Ectodermal cell (in vitro differentiated cells): ENCODE measurements at regions not wholly inside any gene's neighbourhood (a gene's known extent, or its start where the extent isn't known, plus 50 kb on each side); places are given as distances from the start of the nearest gene placed in this dataset.

Experiments used
- H3K27ac ChIP-seq: 2 replicates; pipeline ENCODE4 v1.7.0; 2013; ENCODE audit warnings: mild to moderate bottlenecking, low read depth, low read length; ENCODE audit not compliant: insufficient read depth, poor library complexity, severe bottlenecking
- H3K27me3 ChIP-seq: 2 replicates; pipeline ENCODE4 v1.7.0; 2013; ENCODE audit warnings: mild to moderate bottlenecking, low read length; ENCODE audit not compliant: insufficient read depth, control insufficient read depth, poor library complexity, severe bottlenecking
- H3K36me3 ChIP-seq: one replicate; pipeline ENCODE4 v1.7.0; 2013; ENCODE audit warnings: low read length; ENCODE audit not compliant: control insufficient read depth, insufficient read depth
- H3K4me1 ChIP-seq: one replicate; pipeline ENCODE4 v1.7.0; 2013; ENCODE audit warnings: low read length; ENCODE audit not compliant: control insufficient read depth, insufficient read depth
- H3K4me3 ChIP-seq: 2 replicates; pipeline ENCODE4 v1.7.0; 2013; ENCODE audit warnings: low read depth, low read length, control low read depth; ENCODE audit not compliant: insufficient read depth
- H3K9me3 ChIP-seq: 2 replicates; pipeline ENCODE4 v1.7.0; 2013; ENCODE audit warnings: mild to moderate bottlenecking, low read length, moderate library complexity; ENCODE audit not compliant: control insufficient read depth
- WGBS, 2 experiments: methylation state at CpG; one replicate each; pipeline ENCODE4 v1.1.7; 2013; ENCODE audit warnings: missing lambda C conversion rate in 2 of 2; 5-methylcytosine and 5-hydroxymethylcytosine counted together

DNA sequence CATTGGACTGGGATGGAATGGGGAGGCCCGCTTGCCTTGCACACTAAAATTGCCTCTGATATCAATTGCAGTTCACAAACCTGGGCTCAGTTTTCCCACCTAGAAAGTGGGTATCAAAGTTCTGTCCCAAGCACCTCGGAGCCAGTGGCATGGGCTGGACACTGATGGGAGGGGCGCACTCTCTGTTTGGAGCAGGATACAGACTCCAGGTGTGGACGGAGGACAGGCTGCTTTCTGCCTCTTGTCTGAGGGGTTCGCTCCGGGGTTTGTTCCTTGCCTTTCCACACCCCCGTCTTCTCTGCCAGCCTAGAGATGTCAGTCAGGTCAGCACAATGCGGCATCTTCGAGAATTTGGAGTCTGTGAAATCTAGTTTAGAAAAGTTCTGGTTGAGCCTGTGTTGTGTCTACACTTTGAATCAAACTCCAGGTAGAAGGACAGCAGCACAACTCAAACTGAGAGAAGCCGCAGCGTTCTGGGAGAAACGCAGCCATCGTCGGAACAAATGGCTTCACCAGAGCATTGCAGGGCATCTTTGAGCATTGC is 141.9 kb downstream of the TEX29 start:
- H3K4me3 ChIP-seq, result no peak overlapping the region
- 89 to 90% methylated on average over 14 of the region's 14 CpGs for WGBS, 2 experiments
- no peak overlapping the region for H3K27ac ChIP-seq
- no peaks in the 10 kb centered on the region for H3K36me3 ChIP-seq
- no peaks in the 10 kb centered on the region for H3K27me3 ChIP-seq
- H3K9me3 ChIP-seq, result no peaks in the 10 kb centered on the region
- no peaks in the 10 kb centered on the region for H3K4me1 ChIP-seq

DNA sequence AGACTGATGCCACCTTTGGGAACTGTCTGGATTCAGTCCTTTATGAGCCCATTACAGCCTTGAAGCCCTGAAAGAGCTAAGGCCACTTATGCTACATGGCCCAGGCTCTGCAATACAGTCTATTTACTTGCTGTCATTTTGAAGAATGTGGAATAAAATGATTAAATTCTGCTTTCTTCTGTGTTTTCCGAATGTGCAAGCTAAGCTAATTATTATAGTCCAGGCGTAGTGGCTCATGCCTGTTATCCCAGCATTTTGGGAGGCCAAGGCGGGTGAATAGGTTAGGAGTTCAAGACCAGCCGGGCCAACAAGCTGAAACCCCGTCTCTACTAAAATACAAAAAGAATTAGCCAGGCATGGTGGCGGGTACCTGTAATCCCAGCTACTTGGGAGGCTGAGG is 142.5 kb downstream of the TEX29 start:
- H3K4me3 ChIP-seq, result no peak overlapping the region
- H3K27me3 ChIP-seq, result no peaks in the 10 kb centered on the region
- H3K36me3 ChIP-seq, result no peaks in the 10 kb centered on the region
- H3K4me1 ChIP-seq, result no peaks in the 10 kb centered on the region
- 93 to 95% methylated on average over 6 of the region's 6 CpGs for WGBS, 2 experiments
- H3K27ac ChIP-seq, result no peak overlapping the region
- no peaks in the 10 kb centered on the region for H3K9me3 ChIP-seq

DNA sequence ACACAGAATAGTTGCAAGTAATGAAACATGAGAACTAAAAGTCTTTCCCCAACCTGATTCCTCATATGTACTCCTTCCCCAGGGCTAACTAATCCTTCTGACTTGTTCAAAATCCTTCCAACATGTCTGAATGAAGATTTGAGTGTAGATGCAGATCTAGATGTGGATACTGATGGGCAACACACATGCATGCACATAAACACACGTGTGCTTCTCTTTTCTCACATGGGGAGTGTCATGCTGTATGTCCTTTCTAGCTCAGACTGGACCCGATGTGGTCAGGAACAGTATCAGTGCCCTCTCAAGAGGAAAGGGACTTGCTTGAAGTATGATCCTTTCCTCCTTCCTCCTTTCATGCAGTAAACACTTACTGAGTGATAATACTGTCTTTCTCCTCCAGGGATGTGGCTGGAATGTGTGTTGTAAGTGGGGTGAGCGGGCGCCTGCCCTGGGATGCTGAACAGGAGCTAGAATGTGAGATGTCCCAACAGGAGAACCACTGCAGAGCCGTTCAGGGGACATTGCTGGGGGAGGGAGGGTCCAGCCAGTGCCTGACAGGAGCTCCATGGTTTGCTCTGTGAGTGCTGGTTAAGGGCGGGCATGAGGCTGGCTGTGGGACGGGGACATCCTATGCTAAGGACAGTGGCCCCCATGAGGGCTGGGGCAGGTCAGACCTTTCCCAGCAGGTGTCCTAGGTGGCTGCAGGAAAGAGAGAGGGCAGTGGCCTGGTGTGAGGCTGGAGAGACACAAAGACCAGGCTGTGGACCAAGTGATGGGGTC is 146.9 kb downstream of the TEX29 start:
- Histone ChIP-seq H3K9me3 (no peaks in the 10 kb centered on the region), H3K4me3 (no peak overlapping the region), H3K27ac (no peak overlapping the region), H3K27me3 (no peaks in the 10 kb centered on the region), H3K4me1 (no peaks in the 10 kb centered on the region), H3K36me3 (no peaks in the 10 kb centered on the region)
- WGBS, 2 experiments, result 88 to 92% methylated on average over 7 of the region's 7 CpGs

DNA sequence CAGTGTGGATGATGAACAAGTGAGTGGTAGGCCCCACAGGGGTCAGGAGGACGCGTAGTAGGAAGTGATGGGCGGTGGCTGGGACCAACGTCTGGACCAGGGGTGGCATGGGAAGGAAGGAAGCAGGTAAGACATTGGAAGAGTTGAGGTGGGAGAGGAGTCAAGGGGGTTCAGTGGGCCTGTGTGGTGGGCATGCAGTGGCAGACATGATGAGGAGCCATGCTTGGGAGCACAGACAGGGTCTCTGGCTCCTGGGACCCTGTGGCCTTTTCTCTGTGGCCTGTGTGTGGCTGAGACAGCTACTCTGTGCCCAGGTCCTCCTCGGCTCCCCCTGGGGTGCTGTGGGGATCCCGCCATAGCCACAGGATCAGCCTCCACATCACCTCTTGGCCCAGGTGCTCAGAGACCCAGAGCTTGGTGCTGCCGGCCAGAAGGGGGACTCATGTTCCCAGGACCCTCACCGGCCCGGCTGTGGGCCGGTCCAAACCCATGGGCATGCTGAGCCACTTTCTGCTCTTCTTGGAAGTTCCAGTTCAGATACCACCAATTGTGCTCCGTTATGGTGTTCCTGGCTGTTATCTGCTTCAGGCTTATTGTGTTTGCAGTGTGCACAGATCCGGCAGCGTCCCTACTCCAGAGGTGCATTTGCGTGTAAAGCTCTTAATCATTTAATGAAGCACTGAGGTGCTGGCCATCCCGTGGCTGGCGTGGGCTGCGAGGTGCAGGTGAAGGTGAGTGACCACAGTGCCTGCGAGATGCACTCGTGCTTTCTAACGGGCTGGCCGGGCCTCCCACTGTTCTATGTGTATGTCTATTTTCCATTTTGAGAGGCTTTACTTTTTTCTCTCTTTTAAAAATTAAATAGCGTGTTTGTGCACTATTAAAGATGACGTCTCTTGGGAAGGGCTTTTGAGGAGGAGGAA is 147.9 kb downstream of the TEX29 start:
- H3K9me3 ChIP-seq, result no peaks in the 10 kb centered on the region
- no peaks in the 10 kb centered on the region for H3K27me3 ChIP-seq
- 94 to 95% methylated on average over 23 of the region's 23 CpGs for WGBS, 2 experiments
- no peaks in the 10 kb centered on the region for H3K36me3 ChIP-seq
- no peak overlapping the region for H3K4me3 ChIP-seq
- no peak overlapping the region for H3K27ac ChIP-seq
- no peaks in the 10 kb centered on the region for H3K4me1 ChIP-seq

DNA sequence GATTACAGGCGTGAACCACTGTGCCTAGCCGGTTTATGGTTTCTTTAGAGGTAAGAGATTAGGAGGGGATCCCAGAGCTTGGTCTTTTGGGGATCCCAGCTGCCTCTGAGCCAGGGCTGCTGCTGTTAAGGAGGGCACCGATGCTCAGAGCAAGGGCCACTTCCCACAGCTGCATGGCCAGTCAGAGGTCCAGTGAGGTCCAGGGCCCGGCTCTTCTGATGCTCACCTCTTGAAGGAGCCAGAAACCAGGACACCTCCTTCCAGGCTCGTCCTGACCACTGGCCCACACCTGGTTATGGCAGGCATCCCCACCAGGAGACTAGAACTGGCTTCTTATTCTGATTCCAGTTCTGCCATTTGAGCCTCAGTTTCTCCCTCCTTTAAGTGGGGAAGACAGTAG is 149.0 kb downstream of the TEX29 start:
- Histone ChIP-seq H3K4me3 (no peak overlapping the region), H3K27me3 (no peaks in the 10 kb centered on the region), H3K27ac (no peak overlapping the region), H3K9me3 (no peaks in the 10 kb centered on the region), H3K4me1 (no peaks in the 10 kb centered on the region), H3K36me3 (no peaks in the 10 kb centered on the region)
- 90 to 93% methylated on average over 5 of the region's 5 CpGs for WGBS, 2 experiments

DNA sequence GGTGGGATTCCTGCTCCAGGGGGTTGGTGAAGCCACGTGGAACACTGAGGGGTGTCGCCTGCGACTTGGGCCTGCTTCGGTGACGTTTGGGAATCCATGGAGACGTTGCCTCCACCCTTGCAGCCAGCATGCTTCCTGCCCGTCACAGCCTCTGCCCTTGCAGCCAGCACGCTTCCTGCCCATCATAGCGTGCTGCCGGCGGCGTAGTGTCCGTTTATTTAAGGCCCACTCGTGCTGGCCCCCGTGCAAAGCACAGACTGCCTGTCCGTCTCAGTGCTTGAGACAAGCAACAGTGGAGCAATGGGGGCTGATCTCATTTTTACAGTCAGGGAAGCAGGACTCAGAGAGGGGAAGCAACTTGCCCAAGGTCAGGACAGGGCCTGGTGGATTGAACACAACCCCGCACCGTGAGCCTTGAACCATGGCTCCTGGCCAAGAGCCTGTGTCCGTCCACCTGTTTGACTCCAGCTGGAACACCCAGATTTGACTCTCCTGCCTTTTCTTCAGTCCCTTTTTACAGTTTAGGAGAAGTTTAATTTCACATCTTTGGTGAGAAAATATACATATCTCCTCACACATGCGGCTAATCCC is 149.6 kb downstream of the TEX29 start:
- no peaks in the 10 kb centered on the region for H3K4me1 ChIP-seq
- 94 to 95% methylated on average over 19 to 20 of the region's 20 CpGs for WGBS, 2 experiments

DNA sequence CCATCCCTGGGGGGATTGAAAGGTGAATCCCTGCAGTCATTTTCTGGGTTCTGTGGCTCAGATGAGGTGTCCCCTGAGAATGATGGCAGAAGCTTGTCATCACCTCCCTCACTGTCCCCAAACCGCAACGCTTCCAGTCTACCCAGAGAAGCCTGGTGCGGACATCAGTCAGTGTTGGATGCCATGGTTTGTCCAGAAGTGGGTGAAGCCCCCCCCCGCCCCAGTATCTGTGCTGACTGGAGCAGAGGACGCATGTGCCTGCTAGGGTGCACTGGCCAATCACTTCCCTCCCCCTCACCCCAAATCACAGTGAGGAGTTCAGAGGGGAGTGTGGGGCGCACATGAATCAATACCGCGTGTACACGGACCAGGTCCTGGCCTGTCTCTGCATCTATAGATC is 150.5 kb downstream of the TEX29 start:
- WGBS, 2 experiments, result 92 to 93% methylated on average over 8 to 9 of the region's 9 CpGs
- Histone ChIP-seq H3K4me1 (no peaks in the 10 kb centered on the region), H3K27me3 (no peaks in the 10 kb centered on the region), H3K9me3 (no peaks in the 10 kb centered on the region), H3K36me3 (no peaks in the 10 kb centered on the region), H3K27ac (no peak overlapping the region), H3K4me3 (no peak overlapping the region)

More for the DNA sequence above, 149.6 kb downstream of the TEX29 start:
- Histone ChIP-seq H3K27ac (no peak overlapping the region), H3K27me3 (no peaks in the 10 kb centered on the region), H3K36me3 (no peaks in the 10 kb centered on the region), H3K9me3 (no peaks in the 10 kb centered on the region), H3K4me3 (no peak overlapping the region)

DNA sequence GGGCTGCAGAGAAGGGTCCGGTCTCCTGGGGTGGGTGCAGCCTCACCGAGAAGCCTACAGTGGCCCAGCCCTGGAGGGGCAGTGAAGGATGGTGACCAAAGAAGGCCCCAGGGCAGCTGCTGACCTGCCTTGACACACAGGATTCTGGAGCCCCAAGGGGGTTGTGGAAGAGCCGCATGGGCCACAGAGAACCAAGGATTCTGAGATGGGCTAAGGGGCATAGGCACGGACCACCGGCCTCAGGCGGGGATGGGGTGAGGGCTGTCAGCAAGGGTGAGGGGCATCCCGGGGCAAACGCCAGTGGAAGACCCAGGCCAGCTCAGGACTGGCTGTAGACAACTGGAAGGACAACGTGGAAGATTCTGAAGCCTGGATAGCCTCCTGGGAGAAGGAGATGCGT is 151.6 kb downstream of the TEX29 start:
- Histone ChIP-seq H3K27ac (no peak overlapping the region), H3K27me3 (no peaks in the 10 kb centered on the region), H3K36me3 (no peaks in the 10 kb centered on the region), H3K9me3 (no peaks in the 10 kb centered on the region), H3K4me1 (no peaks in the 10 kb centered on the region), H3K4me3 (no peak overlapping the region)
- 91 to 94% methylated on average over 10 of the region's 10 CpGs for WGBS, 2 experiments

DNA sequence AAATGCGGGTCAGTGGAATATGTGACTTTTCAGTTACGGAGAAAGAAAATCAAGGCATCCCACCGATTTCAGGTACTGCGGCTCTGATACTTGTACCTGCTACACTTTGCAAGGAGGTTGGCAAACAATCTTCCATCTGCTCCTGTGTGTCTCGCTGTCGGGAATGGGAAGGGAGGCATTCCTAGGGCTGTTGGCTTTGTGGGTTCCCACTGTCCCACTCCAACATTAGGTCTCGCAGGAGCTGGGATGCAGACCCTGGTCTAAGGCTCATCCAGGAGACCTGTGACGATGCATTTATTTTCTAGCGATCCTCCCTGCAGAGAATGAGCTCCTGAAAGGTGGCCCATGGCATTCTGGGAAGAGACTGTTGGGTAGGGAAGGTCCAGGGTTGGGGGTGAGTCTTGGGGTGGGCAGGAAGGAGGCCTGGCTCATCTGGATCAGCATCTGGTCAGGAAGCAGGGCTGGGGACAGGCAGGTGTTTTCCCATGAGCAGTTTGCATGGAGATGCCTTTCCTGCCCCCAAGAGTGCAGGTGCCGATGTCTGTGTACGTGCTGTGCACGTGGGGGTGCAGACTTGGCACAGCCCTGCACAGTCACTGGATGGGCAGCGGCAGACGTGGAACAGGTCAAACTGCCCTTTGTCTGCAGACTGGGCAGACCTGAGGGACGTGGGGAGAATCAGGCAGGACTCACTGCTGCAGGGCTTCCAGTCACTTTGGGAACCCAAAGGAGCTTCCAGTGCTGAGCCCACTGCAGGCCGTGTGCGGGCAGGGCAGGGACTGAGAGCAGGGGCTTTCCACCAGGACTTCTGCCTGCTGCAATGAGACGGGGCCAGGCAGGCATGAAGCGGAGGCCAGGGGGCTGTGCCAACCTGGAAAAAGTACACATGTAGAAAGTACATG is 152.4 kb downstream of the TEX29 start:
- no peak overlapping the region for H3K27ac ChIP-seq
- no peaks in the 10 kb centered on the region for H3K36me3 ChIP-seq
- H3K9me3 ChIP-seq, result no peaks in the 10 kb centered on the region
- H3K4me3 ChIP-seq, result no peak overlapping the region
- WGBS, 2 experiments, result 91 to 92% methylated on average over 19 of the region's 19 CpGs
- H3K4me1 ChIP-seq, result no peaks in the 10 kb centered on the region
- H3K27me3 ChIP-seq, result no peaks in the 10 kb centered on the region
